ENCODE measurements at regions not wholly inside any gene's neighbourhood (a gene's known extent, or its start where the extent isn't known, plus 50 kb on each side); places are given as distances from the start of the nearest gene placed in this dataset.

DNA sequence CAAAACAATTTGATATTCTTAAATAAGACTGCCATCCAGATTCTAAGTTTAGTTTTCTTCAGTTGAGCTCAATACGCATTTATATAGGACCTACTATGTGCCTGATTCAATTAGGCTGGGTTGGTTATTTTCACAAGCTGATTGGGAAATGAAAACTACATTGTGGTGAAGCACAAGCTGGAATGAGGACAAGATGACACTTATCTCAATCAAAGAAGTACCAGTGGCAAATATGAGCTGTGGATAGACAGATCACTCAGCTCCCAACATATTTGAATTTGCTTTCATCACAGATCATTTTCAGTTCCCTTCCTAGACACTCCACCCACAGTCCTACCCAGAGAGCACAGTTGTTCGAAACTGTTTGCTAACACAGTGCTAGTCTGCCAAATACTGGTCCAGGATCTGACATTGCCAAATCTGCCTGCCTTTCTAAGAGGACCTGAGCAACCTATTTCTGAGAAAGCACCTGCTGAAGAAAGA, 74.7 kb downstream of the LLPH start:
- Histone ChIP-seq H3K36me3 (ENCODE audit: control insufficient read depth, insufficient read depth, low read length) (no peaks in the 10 kb centered on the region), H3K27me3 (replicated peaks; ENCODE audit: control insufficient read depth, insufficient read depth, low read length) (no peaks in the 10 kb centered on the region), H3K4me3 (replicated peaks; ENCODE audit: low read depth, low read length) (no peak overlapping the region)
- DNase-seq (ENCODE audit: extremely low read depth, insufficient read length) = no peak
- TF ChIP-seq, protein P1, sequence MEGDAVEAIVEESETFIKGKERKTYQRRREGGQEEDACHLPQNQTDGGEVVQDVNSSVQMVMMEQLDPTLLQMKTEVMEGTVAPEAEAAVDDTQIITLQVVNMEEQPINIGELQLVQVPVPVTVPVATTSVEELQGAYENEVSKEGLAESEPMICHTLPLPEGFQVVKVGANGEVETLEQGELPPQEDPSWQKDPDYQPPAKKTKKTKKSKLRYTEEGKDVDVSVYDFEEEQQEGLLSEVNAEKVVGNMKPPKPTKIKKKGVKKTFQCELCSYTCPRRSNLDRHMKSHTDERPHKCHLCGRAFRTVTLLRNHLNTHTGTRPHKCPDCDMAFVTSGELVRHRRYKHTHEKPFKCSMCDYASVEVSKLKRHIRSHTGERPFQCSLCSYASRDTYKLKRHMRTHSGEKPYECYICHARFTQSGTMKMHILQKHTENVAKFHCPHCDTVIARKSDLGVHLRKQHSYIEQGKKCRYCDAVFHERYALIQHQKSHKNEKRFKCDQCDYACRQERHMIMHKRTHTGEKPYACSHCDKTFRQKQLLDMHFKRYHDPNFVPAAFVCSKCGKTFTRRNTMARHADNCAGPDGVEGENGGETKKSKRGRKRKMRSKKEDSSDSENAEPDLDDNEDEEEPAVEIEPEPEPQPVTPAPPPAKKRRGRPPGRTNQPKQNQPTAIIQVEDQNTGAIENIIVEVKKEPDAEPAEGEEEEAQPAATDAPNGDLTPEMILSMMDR (IDR thresholded peaks at IDR 0.05; ENCODE audit: insufficient read depth, low read length, poor library complexity, severe bottlenecking) = no peak

DNA sequence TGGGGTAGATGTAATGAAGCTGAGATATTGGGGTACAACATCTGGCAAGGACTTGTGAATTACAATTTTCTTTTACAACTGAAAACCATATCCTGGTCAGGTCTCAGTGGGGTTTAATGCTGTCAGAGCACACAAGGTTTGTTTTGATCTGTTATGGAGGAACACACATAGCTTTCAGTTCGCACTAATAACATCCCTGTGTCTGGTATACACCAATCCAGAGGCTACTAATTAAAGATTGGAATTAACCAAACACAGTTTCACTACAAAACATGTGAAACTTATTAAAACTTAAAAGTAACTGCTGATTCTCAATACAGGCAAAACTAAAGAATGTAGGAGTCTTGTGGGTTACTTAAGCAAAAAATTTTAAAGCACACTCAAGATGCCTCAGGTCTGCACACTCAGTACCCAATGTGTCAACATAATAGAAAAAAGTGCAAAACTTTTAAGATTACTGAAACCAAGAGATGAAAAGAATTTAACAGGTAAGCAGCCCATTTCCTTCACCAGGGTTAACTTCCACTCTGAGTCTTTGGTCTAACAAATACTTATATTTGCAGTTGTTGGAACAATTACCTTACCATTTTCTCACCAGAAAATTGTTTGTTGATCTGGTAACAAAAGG, 77.4 kb downstream of the LLPH start:
- TF ChIP-seq, protein P1 (IDR thresholded peaks at IDR 0.05; ENCODE audit: insufficient read depth, low read length, poor library complexity, severe bottlenecking) = no peak
- Histone ChIP-seq H3K36me3 (ENCODE audit: control insufficient read depth, insufficient read depth, low read length) (no peaks in the 10 kb centered on the region), H3K4me3 (replicated peaks; ENCODE audit: low read depth, low read length) (no peak overlapping the region), H3K27me3 (replicated peaks; ENCODE audit: control insufficient read depth, insufficient read depth, low read length) (no peaks in the 10 kb centered on the region)
- no peak for DNase-seq (ENCODE audit: extremely low read depth, insufficient read length)

DNA sequence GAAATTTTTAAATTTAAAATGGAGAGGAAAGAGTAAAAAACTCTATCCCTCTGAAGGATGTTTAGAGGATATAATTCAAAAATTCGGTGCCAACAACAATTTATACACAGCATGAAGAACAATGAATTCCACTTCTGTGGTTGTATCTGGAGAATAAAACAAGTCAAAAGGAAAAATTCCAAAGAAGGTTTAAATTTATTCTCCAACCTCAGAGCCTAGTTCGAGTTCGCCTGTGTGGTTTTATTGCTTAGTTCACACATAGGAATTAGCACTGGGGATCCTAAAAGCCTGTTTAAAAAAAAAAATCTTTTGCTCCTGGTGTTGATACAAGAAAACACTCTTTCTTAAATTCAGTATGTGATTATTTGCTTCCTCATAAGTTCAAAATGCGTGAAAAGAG, 79.2 kb downstream of the LLPH start:
- Histone ChIP-seq H3K27me3 (replicated peaks; ENCODE audit: control insufficient read depth, insufficient read depth, low read length) (no peaks in the 10 kb centered on the region), H3K36me3 (ENCODE audit: control insufficient read depth, insufficient read depth, low read length) (no peaks in the 10 kb centered on the region), H3K4me3 (replicated peaks; ENCODE audit: low read depth, low read length) (no peak overlapping the region)
- TF ChIP-seq, protein P1 (IDR thresholded peaks at IDR 0.05; ENCODE audit: insufficient read depth, low read length, poor library complexity, severe bottlenecking) = no peak
- DNase-seq (ENCODE audit: extremely low read depth, insufficient read length) = no peak

- no peak overlapping the region for H3K4me3 ChIP-seq (replicated peaks; ENCODE audit: low read depth, low read length)
- DNase-seq (ENCODE audit: extremely low read depth, insufficient read length) = no peak
- TF ChIP-seq, protein P1 (IDR thresholded peaks at IDR 0.05; ENCODE audit: insufficient read depth, low read length, poor library complexity, severe bottlenecking) = no peak
- no peaks in the 10 kb centered on the region for H3K36me3 ChIP-seq (ENCODE audit: control insufficient read depth, insufficient read depth, low read length)
- no peaks in the 10 kb centered on the region for H3K27me3 ChIP-seq (replicated peaks; ENCODE audit: control insufficient read depth, insufficient read depth, low read length)
These were observed 79.9 kb downstream of the LLPH start for GRCh38 chr12:66050610-66051009.

DNA sequence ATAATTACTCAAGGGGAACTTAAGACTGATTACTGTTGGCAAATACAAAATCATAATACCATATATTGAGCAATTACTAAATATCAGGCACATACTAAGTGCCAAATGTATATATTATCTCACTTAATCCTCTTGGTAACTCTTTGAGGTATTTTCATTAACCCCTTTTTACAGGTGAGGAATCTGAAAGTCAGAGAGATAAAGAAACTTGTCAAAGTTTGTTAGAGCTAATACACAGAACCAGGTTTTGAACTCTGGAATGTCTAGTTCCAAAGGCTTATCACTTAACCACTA, 80.3 kb downstream of the LLPH start:
- TF ChIP-seq, protein P1 (IDR thresholded peaks at IDR 0.05; ENCODE audit: insufficient read depth, low read length, poor library complexity, severe bottlenecking) = no peak
- no peaks in the 10 kb centered on the region for H3K36me3 ChIP-seq (ENCODE audit: control insufficient read depth, insufficient read depth, low read length)
- DNase-seq (ENCODE audit: extremely low read depth, insufficient read length) = no peak
- H3K4me3 ChIP-seq (replicated peaks; ENCODE audit: low read depth, low read length) = no peak overlapping the region
- H3K27me3 ChIP-seq (replicated peaks; ENCODE audit: control insufficient read depth, insufficient read depth, low read length) = no peaks in the 10 kb centered on the region

Data from GM06990 (cell line).